HG03025 (cell line): ENCODE measurements at regions not wholly inside any gene's neighbourhood (a gene's known extent, or its start where the extent isn't known, plus 50 kb on each side); places are given as distances from the start of the nearest gene placed in this dataset.
"Not testable (repeated sequence)": the region's sequence is repeated elsewhere in the genome, so short reads cannot be mapped to it uniquely, and the experiment has no call there.

ENCODE experiments used
- ATAC-seq: cut with Tn5 transposase; IDR thresholded peaks from one replicate; pipeline ENCODE4 v1.9.1; 2021; ENCODE audit warnings: mild to moderate bottlenecking, moderate library complexity; ENCODE audit not compliant: unreplicated experiment, low FRiP score

DNA sequence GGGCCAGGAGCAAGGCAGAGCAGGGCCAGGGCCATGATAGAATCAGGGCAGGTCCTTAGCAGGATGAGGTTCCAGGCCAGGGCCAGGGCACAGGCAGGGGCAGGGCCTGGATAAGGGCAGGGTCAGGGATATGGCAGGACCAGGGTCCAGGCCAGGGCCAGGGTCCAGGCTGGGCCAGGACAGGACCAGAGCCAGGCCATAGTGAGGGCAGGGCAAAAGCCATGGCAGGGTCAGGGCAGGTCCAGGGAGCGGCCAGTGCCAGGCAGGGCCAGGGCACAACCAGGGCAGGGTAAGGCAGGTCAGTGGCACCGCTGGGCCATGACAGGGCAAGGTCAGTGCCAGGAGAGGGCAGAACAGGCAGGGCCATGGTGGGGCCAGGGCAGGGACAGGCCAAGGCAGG is 152.2 kb downstream of the LIPI start:
- no peak for ATAC-seq

GRCh38 chr21:14057841-14058481 is 152.8 kb downstream of the LIPI start:
- ATAC-seq = not testable (repeated sequence)

- no peak for ATAC-seq
Observed at GRCh38 chr21:14057313-14057712, 153.4 kb downstream of the LIPI start.

DNA sequence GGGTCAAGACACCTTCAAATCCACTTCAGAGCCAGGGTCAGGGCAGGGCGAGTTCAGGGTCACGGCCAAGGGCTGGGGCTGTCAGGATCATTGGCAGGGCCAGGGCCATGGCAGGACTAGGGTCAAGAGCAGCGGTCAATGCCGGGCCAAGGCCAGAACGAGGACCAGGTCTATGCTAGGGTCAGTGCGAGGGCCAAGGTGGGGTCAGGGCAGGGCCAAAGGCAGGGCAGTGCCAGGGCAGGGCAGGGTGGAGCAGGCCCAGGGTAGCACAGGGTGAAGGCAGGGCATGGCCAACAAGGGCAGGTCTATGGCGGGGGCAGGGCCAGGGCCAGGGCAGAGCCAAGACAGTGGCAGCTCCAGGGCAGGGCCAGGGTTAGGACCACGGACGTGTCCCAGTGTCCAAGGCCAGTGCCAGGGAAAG is 154.0 kb downstream of the LIPI start:
- no peak for ATAC-seq

- not testable (repeated sequence) for ATAC-seq
Observed at GRCh38 chr21:14055746-14056515, 154.8 kb downstream of the LIPI start.

- ATAC-seq = no peak
Observed at GRCh38 chr21:14054682-14055081, 156.1 kb downstream of the LIPI start.

- no peak for ATAC-seq
Observed at GRCh38 chr21:14050121-14050520, 160.6 kb downstream of the LIPI start.

DNA sequence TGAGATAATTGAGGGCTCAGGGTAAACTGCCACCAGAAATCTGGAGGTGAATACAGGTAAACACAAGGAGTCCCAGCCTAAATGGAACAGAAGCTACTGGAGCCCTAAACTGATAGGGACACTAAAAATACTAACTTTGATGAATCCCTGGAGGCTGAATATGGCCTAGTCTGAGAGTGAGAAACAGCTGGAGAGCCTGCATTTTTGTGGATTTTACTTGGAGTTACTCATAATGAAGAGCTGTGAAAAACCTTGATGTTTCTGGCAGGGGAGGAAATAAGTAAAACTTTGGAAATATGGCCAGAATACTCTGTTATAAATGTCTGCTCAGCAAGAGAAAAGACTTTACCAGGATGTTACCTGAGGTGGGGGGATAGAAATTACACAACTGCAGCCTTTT is 164.4 kb downstream of the LIPI start:
- no peak for ATAC-seq

DNA sequence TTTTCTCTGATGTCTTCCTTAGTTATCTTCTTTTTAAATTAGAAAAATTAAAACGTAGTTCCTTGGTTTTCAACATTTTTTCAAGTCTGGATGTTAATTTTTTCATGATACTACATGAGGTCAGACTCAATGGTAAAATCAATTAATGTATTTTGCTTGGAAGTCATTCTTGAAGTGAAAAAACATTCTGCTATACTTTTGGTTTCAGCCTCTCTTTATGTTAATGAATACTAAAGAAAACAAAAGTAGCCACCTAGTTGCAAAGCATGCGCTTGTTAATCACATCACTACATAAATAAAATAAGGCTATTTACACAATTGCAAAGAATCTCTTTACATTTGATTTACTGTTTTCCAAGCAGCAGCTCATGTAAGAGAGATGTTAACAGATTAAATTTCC is 170.4 kb downstream of the LIPI start:
- no peak for ATAC-seq

DNA sequence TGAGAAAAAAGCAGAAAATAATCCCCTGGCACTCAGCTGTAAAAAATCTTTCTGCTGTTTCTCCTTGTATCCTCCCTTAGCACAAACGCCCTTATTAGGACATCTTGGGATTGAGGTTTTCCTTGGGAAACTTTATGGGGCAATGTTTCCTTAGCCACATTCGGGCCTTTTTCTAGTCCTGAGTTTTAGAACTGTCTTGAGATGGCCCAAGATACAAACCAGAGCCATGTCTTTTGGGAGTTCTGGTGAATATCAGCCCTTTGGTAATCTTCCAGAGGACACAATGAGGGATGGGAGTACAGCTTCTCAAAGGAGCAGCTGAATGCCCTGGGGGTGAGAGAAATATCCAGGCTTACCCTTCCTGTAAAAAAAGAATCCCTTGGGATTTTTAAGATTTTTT is 182.1 kb downstream of the LIPI start:
- ATAC-seq = not testable (repeated sequence)

- ATAC-seq = peak; percentile 100
Observed at GRCh38 chr21:14027235-14027869, 183.4 kb downstream of the LIPI start.

- not testable (repeated sequence) for ATAC-seq
Observed at GRCh38 chr21:14020108-14020507, 190.6 kb downstream of the LIPI start.

DNA sequence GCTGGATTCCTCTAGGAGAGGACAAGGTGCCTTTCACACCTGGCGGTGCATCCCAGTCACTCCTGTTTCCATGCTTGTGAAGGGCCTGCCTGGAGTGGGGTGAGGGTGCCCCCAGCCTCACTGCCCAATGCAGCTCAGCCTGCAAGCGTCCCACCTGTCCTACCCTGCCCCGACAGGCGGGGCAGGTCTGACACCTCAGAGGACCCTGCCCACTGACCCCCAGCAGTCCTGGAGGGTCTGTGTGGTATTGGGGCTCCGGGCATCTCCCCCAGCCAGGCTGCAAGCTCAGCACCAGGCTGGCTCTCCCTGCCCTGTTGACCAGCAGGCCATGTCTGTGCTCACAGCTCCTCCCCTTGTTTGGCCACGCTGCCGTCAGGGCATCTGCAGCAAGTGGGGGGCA is 194.9 kb downstream of the LIPI start:
- not testable (repeated sequence) for ATAC-seq

DNA sequence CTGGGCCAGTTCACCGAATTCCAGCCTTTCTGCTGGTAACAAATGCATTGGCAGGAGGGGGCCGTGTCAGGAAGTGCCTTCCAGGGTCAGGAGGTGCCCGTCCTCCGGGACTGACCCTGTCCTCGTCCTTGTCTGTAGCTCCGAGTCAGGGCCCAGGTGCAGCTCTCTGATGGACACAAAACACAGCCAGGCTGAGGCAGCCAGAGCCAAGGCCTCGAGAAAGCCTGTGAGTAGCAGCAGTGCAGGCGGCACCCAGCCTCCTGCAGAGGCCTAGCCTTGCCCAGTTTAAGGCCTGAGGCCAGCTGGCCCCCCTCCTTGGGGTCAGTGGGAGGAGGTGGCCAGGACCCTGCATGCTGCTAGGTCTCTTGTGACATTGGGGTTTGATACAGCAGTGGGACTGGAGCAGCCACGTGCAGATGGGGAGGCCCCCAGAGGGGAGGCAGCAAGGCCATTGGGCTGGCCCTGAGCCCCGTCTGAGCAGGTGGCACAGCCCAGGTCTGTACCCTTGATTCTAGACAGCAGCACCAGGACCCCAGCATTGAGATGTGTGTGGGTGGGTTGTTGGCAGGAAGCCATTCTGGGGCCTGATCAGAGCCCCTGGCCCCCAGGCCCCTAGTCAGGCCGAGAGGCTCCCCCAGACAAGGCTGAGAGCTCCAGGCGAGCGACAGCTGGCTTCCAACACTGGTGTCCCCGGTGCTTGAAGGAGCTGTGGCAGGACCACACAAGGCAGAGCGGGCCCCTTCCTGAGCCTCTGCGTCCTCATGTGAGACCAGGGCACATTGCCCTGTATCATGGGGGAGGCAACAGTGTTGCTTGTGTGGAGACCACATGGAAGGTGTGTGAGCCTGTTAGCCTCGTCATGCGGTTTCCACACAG is 196.9 kb downstream of the LIPI start:
- ATAC-seq = not testable (repeated sequence)

DNA sequence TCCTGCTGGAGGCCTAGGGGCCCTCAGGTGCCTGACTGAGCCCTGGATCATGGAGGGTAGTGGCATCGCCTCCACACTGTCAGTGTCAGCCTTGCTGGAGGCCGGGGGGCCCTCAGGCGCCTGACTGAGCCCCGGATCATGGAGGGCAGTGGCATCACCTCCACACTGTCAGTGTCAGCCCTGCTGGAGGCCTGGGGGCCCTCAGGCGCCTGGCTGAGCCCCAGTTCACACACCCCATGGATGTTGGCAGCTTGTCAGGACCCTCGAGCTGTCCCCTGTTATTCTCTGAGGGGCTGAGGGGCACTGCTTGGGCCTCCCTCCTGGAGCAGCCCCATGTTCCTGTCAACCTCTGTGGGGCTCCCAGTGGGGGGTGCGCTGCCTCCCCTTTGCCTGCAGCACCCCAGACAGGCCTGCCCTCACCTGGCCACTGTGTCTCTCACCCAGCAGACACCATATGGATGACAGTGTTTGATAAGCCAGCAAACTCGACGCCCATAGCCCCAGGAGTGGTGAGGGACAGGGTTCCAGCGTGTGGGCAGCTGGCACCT is 197.6 kb downstream of the LIPI start:
- no peak for ATAC-seq

GRCh38 chr21:14012409-14012808 is 198.3 kb downstream of the LIPI start:
- ATAC-seq = no peak

DNA sequence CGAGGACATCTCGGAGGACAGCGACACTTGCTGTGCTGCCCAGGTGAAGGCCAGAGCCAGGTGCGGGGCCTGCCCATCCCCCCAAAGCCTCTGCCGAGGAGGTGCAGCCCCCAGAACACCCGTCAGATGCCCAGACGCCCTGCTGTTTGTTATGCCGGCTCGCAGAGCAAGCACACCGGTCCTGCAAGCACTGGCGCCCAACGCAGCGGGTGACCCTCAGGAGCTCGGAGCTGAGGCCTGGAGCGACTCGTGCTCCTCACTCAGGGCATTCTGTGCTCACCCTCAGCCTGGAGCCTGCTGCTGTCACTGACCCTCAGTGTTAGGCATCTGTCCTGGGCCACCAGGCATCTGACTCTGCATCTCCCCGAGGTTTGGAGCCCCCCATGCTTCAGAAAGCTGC is 199.0 kb downstream of the LIPI start:
- ATAC-seq = not testable (repeated sequence)

DNA sequence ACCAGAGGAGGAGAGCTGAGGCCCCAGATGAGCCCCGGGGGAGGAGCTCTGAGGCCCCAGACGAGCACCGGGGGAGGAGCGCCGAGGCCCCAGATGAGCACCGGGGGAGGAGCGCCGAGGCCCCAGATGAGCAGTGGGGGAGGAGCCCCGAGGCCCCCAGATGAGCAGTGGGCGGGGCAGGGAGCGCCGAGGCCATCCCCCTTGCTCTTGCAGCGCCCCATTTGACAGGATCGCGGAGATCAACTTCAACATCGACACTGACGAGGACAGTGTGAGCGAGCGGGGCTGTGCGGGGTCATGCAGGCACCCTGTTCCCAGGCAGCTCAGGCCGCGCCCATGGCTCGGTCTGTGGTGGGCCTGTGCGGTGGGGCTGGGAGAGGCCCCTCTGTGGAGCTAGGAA is 199.6 kb downstream of the LIPI start:
- ATAC-seq = not testable (repeated sequence)

GRCh38 chr21:14010729-14011128 is 200.0 kb downstream of the LIPI start:
- ATAC-seq = no peak

GRCh38 chr21:14009990-14010389 is 200.8 kb downstream of the LIPI start:
- not testable (repeated sequence) for ATAC-seq
